GM21528 (cell line): ENCODE measurements at regions not wholly inside any gene's neighbourhood (a gene's known extent, or its start where the extent isn't known, plus 50 kb on each side); places are given as distances from the start of the nearest gene placed in this dataset.
"Not testable (repeated sequence)": the region's sequence is repeated elsewhere in the genome, so short reads cannot be mapped to it uniquely, and the experiment has no call there.

Experiments
- ATAC-seq: cut with Tn5 transposase; IDR thresholded peaks from one replicate; pipeline ENCODE4 v1.9.1; 2021; ENCODE audit warnings: mild to moderate bottlenecking, moderate library complexity; ENCODE audit not compliant: unreplicated experiment, low FRiP score

DNA sequence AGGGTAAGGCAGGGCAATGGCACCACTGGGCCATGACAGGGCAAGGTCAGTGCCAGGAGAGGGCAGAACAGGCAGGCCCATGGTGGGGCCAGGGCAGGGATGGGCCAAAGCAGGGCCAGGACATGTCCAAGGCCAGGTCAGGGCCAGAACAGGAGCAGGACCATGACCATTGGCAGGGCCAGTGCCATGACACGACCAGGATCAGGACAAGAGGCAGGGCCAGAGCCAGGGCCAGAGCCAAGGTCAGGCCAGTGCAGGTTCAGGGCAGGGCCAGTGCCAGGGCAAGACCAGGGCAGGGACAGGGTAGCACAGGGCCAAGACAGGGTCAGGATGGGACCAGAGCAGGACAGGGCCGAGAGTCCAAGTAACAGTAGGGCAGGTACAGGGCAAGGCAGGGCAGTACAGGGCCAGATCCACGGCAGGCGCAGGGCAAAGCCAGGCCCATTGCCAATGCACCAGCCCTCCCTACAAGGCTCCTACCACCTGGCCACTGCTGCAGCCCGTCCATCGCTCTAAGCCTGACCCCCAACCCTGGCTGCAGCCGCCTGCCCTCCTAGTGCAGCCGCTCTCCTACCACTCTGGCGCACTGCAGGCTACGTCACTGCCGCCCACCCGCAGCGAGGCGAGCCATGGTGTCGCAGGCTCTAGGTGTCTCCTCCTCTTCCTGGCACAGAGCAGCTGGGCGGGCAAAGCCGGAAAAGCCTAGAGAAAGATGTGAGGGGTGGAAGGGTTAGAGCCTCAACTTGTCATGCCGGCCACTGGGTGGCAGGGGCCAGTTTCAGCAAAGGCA, 2876.3 kb downstream of the RPIA start:
- not testable (repeated sequence) for ATAC-seq

DNA sequence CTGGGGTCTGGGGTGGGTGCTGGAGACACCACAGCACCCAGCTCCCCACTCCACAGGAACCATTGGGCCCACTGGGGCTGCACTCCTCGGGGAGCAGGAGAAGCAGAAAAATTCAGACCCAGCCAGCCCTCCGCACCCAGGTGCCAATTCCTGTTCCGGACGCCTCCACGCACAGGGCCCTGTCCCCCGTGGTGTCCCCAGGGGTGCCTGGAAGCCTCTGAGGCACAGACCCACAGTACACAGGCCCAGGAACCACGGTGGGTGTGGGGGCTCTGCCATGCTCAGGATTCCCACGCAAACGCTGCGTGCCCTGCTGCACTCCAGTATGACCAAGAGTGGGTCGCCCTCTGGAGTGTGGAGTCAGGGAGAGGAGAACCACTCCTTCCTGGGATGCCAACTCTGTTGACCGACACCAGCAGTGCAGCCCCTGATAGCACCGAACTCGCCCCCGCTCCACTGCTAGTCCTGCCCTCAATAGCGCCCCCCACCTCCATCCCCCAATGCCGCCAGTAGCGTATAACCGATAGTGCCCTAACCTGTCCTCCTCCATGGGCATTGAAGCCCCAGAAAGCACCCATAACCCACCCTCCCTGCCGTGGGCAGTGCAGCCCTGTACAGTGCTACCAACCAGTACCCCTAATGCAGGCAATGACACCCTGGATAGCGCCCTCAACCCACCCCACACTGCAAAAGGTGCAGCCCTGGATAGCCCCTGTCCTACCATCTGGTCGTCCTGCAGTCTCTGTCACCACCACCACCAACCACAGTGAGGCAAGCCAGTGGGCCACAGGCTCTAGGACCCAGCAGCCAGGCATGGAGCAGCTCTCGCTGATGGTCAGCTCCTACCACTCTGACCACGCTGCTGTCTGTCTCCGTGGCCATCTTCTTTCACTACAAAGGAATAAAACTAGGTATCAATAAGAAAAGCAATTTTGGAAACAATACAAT, 2877.2 kb downstream of the RPIA start:
- ATAC-seq: not testable (repeated sequence)

- not testable (repeated sequence) for ATAC-seq
These were observed 2879.9 kb downstream of the RPIA start for GRCh38 chr2:91571239-91571923.

GRCh38 chr2:91573018-91573417, 2881.5 kb downstream of the RPIA start:
- ATAC-seq: not testable (repeated sequence)

DNA sequence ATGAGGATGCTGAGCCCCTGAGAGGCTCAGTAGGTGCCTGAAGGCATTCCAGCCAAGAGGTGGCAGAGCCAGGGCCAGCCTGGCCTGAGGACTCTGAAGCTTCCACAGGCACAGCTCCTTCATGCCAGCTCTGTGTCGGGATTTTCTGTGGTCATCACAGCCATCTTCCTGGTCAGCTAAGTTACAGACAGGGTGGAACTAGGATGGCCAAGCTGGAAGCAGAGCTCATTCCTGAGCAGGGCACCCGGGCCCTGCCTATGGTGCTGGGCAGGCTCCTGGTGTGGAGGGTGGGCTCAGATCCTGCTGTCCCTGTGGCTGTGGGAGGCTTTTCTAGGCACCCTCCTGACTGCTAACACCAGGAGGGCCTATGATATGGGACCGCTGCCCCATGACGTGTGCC, 2882.3 kb downstream of the RPIA start:
- ATAC-seq: not testable (repeated sequence)

DNA sequence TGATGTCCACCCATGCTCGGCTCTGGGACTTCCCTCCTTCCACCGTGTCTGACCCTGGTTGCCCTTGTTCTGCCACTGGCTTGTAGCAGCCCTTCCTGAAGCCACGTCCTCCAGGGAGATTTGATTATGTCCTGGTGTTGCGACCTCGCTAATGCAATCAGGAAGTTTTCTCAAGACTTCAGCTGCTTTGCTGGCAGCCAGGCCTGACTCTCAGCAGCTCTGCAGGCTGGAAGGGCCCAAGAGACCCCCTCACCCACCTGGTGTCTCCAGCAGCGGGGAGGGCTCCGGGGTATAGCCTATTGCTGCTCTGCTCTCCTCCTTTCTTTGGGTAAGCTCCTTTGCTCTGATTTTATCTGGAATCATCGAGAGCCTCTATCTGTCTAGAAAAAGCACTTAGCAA, 2882.8 kb downstream of the RPIA start:
- not testable (repeated sequence) for ATAC-seq

GRCh38 chr2:91575701-91576100, 2884.2 kb downstream of the RPIA start:
- ATAC-seq: not testable (repeated sequence)

GRCh38 chr2:91577406-91577805, 2885.9 kb downstream of the RPIA start:
- not testable (repeated sequence) for ATAC-seq

DNA sequence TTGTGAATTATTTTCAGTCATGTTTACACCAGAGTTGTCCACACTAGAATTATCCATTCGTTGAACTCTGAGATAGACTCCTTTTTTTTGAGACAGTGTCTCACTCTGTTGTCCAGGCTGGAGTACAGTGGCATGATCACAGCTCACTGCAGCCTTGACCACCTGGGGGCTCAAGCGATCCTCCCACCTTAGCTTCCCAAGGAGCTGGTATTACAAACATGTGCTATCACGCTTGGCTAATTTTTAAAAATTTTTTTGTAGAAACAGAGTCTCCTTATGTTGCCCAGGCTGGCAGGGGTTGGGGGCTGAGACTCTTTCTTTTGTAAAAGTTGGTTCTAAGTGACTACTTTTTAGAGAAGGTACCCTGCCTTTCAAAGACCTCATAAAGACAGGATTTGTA, 2887.2 kb downstream of the RPIA start:
- ATAC-seq: not testable (repeated sequence)

DNA sequence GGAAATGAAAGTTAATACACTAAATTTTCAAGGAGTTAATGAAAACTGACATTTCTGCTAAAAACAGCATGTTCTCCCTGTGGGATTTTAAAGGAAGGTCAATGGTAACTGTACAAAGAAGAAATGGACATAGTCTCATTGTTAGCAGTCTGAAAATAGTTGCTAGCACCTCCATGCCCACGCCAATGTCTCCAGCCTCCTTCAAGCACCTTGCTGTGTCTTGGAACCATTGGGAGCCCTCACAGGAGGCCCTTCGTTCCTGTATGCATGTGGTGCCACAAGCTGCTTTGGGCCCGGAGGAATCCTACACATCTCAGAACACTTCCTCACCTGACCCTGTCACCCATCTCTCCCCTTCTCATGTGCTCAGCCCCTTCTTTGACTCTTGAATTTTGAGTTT, 2888.1 kb downstream of the RPIA start:
- ATAC-seq: not testable (repeated sequence)

GRCh38 chr2:91580043-91580442, 2888.6 kb downstream of the RPIA start:
- ATAC-seq: not testable (repeated sequence)

DNA sequence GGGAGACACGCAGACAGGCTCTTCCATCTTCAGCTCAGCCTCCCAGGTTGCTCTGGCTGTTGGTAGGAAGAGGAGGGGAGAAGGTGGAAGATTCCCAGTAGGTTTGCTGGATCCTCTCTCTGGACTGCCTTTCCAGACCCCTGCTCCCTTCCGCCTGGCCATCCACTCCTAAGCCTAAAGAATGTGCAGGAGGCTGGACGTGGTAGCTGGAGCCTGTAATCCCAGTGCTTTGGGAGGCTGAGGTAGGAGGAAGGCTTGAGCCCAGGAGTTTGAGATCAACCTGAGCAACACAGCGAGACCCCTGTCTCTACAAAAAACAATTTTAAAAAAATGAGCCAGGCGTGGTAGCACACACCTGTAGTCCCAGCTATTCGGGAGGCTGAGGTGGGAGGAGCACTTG, 2895.6 kb downstream of the RPIA start:
- not testable (repeated sequence) for ATAC-seq

DNA sequence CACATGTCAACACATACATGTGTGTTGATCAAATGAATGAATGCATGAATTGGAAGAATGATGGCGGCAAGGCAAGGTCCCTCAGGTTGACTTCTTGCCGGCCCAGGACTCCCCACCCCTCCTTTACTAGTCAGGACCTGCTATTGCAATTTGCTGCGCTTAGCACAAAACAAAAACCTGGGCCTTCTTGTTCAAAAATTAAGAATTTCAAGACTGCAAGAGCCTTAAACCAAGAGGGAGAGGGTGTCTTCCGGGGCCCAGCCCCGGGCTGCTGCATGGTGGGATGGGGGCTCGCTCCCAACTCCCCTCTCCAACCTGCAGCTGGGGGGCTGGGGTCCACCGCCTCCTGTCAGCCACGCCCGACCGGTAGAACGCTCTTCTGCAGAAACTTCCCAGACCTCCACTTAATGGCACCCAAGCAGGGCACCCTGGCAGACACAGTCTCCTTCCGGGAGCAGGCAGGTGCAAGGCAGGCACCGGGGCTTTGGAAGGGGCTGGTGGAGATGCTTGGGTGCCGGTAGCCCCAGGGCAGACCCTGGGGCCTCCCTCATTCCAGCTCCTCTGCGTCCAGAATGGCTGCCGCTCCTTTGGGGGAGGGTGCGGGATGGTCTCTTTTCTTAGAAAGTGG, 2896.5 kb downstream of the RPIA start:
- not testable (repeated sequence) for ATAC-seq

DNA sequence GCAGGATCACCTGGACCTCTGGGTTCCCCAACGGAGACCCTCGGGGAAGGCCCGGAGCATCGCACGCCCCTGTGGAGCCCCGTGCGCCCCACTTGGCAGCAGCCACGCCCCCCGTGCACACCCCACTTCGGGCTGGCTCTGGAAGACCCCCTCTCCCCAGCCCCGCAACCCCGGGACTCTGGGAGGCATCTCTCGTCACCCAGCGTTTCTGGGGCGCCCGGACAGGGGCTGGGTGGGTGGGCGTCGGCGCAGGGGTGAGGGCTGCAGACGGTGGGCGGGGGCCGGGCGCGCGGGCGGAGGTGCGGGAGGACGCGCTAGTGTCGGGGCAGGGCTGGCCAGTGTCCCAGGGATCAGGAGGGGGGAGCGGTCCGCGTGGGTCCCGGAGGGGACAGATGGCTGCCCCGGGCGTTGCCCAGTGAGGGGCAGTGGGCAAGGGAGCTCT, 2897.3 kb downstream of the RPIA start:
- not testable (repeated sequence) for ATAC-seq

DNA sequence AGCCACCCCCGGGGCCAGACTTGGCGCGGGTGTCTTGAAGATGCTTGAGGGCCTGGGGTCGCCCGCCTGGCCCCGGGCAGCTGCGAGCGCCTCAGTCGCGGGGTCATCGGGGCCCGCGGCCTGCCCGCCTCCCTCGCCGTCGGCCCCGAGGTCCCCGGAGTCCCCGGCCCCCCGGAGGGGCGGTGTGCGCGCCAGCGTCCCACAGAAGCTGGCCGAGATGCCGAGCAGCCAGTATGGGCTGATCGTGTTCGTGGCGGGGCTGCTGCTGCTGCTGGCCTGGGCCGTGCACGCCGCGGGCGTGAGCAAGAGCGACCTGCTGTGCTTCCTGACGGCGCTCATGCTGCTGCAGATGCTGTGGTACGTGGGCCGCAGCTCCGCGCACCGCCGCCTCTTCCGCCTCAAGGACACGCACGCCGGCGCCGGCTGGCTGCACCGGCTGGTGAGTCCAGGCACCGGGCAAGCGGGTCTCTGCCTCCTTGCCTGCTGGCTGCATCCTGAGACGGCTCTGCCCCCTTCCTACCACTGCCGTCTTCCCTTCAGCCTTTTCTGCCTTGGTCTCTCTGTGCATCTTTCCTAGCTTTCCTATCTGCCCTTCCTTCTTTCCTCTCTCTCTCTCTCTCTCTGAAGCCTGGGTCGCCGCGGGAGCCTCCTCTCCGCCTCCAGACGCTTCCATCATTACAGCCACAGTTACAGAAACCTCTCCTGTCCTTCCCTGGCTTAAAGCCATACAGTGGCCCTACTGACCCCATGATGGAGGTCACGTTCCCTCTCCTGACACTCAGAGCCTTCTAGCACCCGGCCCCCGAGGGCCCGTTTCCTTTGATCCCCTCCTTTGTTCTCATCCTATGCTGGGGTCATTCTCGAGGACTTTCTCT, 2898.2 kb downstream of the RPIA start:
- not testable (repeated sequence) for ATAC-seq

DNA sequence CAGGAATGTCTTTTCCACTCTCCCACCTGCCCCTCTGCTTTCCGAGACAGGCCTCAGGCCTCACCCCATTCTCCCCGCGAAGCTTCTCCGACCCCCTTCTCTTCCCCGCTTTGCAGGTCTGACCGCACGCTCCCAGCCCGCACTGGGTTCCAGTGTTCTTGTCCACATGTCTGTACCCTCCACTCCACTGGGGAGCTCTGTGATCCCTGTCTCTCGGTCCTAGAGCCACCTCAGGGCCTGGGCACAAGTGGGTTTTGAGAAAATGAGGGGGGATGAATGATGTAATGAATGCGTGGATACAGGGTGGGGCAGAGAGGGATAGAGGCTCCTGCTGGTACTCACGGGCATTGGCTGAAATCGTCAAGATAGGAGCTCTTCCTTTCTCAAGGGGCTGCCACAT, 2898.9 kb downstream of the RPIA start:
- not testable (repeated sequence) for ATAC-seq

DNA sequence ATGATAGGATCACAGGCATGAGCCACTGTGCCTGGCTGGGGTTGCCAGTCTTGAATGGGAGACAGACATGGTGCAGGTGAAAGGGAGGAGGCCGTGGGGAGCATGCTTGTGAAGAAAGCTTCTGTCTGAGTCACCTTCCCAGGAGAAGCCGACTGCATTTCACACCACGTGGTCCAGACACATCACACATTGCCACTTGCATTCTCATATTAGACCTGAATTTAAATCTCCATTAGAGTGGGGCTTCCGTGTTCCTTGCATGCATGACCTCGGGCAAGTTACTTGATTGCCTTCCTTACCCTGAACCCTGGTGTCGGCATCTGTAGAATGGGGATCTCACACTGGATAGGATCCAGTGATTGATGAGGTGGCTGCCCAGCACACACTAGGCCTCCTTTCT, 2899.6 kb downstream of the RPIA start:
- not testable (repeated sequence) for ATAC-seq

- ATAC-seq: not testable (repeated sequence)
These were observed 2906.0 kb downstream of the RPIA start for GRCh38 chr2:91597436-91597835.

DNA sequence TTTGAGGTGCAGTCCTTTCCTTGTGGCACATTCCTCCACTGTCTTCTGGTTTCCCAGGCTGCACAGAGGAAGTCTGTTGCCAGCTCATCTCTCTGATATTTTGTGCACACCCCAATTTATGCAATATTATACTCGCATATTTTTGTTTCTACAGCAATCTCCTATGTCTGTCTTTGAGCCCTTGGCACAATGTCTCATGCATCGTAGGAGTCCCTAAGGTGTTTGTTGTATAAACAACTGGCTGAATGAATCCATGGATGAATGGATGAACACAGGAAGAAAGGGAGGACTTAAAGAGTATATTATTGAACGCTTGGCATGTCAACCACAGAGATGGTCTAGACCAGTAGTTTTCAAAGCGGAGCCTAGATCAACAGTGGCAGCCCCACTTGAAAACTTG, 2907.0 kb downstream of the RPIA start:
- not testable (repeated sequence) for ATAC-seq
